ACHN (cell line): ENCODE measurements at regions not wholly inside any gene's neighbourhood (a gene's known extent, or its start where the extent isn't known, plus 50 kb on each side); places are given as distances from the start of the nearest gene placed in this dataset.

Experiments used
- DNase-seq: peaks from one replicate; pipeline ENCODE4 v3.0.0-alpha.2; 2015
- in situ Hi-C: cut with HindIII; loops from 2 replicates; pipeline ENCODE4 v1.10.0; 2017; ENCODE audit warnings: low sequenced_read_pairs, low pct_ligation_motif_present, low pct_unique_long_range_greater_than_20kb

- DNase-seq = no peak
- in situ Hi-C loops = no loop called here
Observed at GRCh38 chr11:101668236-101668635, 84.4 kb upstream of the TRPC6 start.

- in situ Hi-C loops = no loop called here
Observed at GRCh38 chr11:101666916-101667315, 83.1 kb upstream of the TRPC6 start.

GRCh38 chr11:101661559-101661958, 77.8 kb upstream of the TRPC6 start:
- in situ Hi-C loops = no loop called here
- DNase-seq = no peak

More at GRCh38 chr11:101666916-101667315, 83.1 kb upstream of the TRPC6 start:
- no peak for DNase-seq
